Esophagus muscularis mucosa (tissue), 4 donors: ENCODE measurements at regions not wholly inside any gene's neighbourhood (a gene's known extent, or its start where the extent isn't known, plus 50 kb on each side); places are given as distances from the start of the nearest gene placed in this dataset.
"Not testable (repeated sequence)": the region's sequence is repeated elsewhere in the genome, so short reads cannot be mapped to it uniquely, and the experiment has no call there.

ENCODE experiments used
- DNase-seq: peaks from one replicate; pipeline ENCODE4 v3.0.0-alpha.2; 2017; ENCODE audit errors: extremely low spot score
- H3K27ac ChIP-seq, 4 donors: fragments of 200-600 bp; sonication (generic); replicated peaks in 1 of 4; 1 replicate in 3 of 4; 2 replicates in 1 of 4; pipeline ENCODE4 v1.5.1; 2016 to 2019; ENCODE audit warnings: mild to moderate bottlenecking in 1 of 4
- H3K27me3 ChIP-seq, 4 donors: fragments of 200-600 bp; sonication (generic); one replicate each; pipeline versions ENCODE4 v1.5.1 to v1.6.0; 2016 to 2019
- H3K36me3 ChIP-seq, 4 donors: fragments of 200-600 bp; sonication (generic); one replicate each; pipeline ENCODE4 v1.5.1; 2016 to 2019
- H3K4me1 ChIP-seq, 4 donors: fragments of 200-600 bp; sonication (generic); one replicate each; pipeline ENCODE4 v1.5.1; 2016 to 2019
- H3K4me3 ChIP-seq, 4 donors: fragments of 200-600 bp; sonication (generic); 1 replicate in 2 of 4; 2 replicates in 2 of 4; pipeline ENCODE4 v1.5.1; 2016 to 2019; ENCODE audit warnings: mild to moderate bottlenecking in 4 of 4, moderate library complexity in 1 of 4
- H3K9me3 ChIP-seq, 4 donors: fragments of 200-600 bp; sonication (generic); 1 replicate in 3 of 4; 2 replicates in 1 of 4; pipeline ENCODE4 v1.5.1; 2016 to 2019
- WGBS: methylation state at CpG from one replicate; pipeline ENCODE4 v1.1.5; 2018; 5-methylcytosine and 5-hydroxymethylcytosine counted together
- intact Hi-C: fragments of 100-400 bp; cut with DNase I; formaldehyde crosslinking; loops from one replicate; pipeline ENCODE4 v1.15.1; 2023

DNA sequence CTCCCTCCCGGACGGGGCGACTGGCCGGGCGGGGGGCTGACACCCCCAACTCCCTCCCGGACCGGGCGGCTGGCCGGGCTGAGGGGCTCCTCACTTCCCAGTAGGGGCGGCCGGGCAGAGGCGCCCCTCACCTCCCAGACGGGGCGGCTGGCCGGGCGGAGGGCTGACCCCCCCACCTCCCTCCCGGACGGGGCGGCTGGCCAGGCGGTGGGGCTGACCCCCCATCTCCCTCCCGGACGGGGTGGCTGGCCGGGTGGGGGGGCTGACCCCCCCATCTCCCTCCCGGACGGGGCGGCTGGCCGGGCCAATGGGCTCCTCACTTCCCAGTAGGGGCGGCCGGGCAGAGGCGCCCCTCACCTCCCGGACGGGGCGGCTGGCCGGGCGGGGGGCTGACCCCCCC, 502.0 kb upstream of the ALG10B start:
- H3K4me1 ChIP-seq, H3K27ac ChIP-seq, DNase-seq, H3K27me3 ChIP-seq, H3K36me3 ChIP-seq, H3K4me3 ChIP-seq, intact Hi-C loops: not testable (repeated sequence)
- H3K9me3 ChIP-seq, result peaks cover 0 to 60% (median 48%) of the 10 kb centered on the region in 4 donors
- WGBS, result no CpG with 5 or more reads among the region's 35 CpGs
